HepG2 (cell line): ENCODE measurements at regions not wholly inside any gene's neighbourhood (a gene's known extent, or its start where the extent isn't known, plus 50 kb on each side); places are given as distances from the start of the nearest gene placed in this dataset.

Experiments
- ATAC-seq: fragments of 200-7000 bp; cut with Tn5 transposase; 3 replicates; pipeline ENCODE4 v1.9.1; 2020; ENCODE audit warnings: mild to moderate bottlenecking, moderate library complexity
- BruUV-seq: library from RNA; stranded (reverse); fragments of 400-500 nt; replicated peaks from 2 replicates; lab custom pipeline; 2021; lab: Mats Ljungman, UMichigan
- CTCF ChIA-PET: fragments of 300-600 bp; formaldehyde crosslinking; extraction: SDS; loops from one replicate; lab custom pipeline; 2021; ENCODE audit warnings: low total read pairs, inconsistent platforms, low intra/inter-chr PET ratio; lab: Yijun Ruan, JAX
- POLR2A ChIA-PET: fragments of 350-600 bp; sonication (Branson Sonifier 250); formaldehyde crosslinking; loops from one replicate; lab custom pipeline; 2020; ENCODE audit warnings: antibody characterized with exemption, inconsistent platforms; lab: Yijun Ruan, JAX
- DNase-seq: peaks from one replicate; pipeline ENCODE4 v3.0.0-alpha.2; 2015; ENCODE audit warnings: low spot score
- FAIRE-seq: peaks from 3 replicates; lab custom pipeline; 2011; peaks lifted over from hg19 to GRCh38; lab: Jason Lieb, UNC
- H2AFZ ChIP-seq: one replicate; pipeline ENCODE4 v1.6.1; 2011; ENCODE audit warnings: low read length, inconsistent platforms
- H3K27ac ChIP-seq: fragments of 300-600 bp; 3 replicates; pipeline ENCODE4 v1.8.0; 2011; ENCODE audit warnings: mixed run types, mild to moderate bottlenecking, mixed read lengths, low read length, inconsistent platforms; ENCODE audit not compliant: insufficient read depth; ENCODE audit errors: extremely low read length
- H3K27me3 ChIP-seq, 2 experiments: fragments of 200-600 bp in 1 of 2; 2 replicates in 1 of 2; 3 replicates in 1 of 2; pipeline versions ENCODE4 v1.6.0 to v1.8.0; 2011; ENCODE audit warnings: low read length in 2 of 2, mild to moderate bottlenecking in 2 of 2, moderate library complexity in 2 of 2, inconsistent platforms in 1 of 2; ENCODE audit not compliant: insufficient read depth in 2 of 2, control insufficient read depth in 1 of 2
- H3K36me3 ChIP-seq, 2 experiments: fragments of 200-600 bp in 1 of 2; replicated peaks in 1 of 2; 2 replicates in 1 of 2; 3 replicates in 1 of 2; pipeline versions ENCODE4 v1.5.1 to v1.8.0; 2011; ENCODE audit warnings: low read length in 2 of 2, inconsistent platforms in 1 of 2; ENCODE audit not compliant: insufficient read depth in 2 of 2, control insufficient read depth in 1 of 2
- H3K4me1 ChIP-seq: 2 replicates; pipeline ENCODE4 v1.5.1; 2012; ENCODE audit warnings: low read length, inconsistent platforms; ENCODE audit not compliant: insufficient read depth
- H3K4me2 ChIP-seq: 2 replicates; pipeline ENCODE4 v1.6.0; 2011; ENCODE audit warnings: low read depth, low read length, inconsistent platforms
- H3K4me3 ChIP-seq, 3 experiments: fragments of 200-600 bp in 1 of 3; sonication (generic), shearing (Covaris generic) in 1 of 3; replicated peaks in 1 of 3; 2 replicates each; pipeline ENCODE4 v1.5.1; 2011 to 2016; ENCODE audit warnings: low read length in 3 of 3, inconsistent platforms in 2 of 3, low read depth in 2 of 3, mild to moderate bottlenecking in 2 of 3, control low read depth in 1 of 3, mixed read lengths in 1 of 3; ENCODE audit not compliant: insufficient read depth in 1 of 3
- H3K79me2 ChIP-seq: one replicate; pipeline ENCODE4 v1.6.1; 2011; ENCODE audit warnings: low read length, inconsistent platforms; ENCODE audit not compliant: insufficient read depth
- H3K9ac ChIP-seq: 2 replicates; pipeline ENCODE4 v1.6.0; 2011; ENCODE audit warnings: mild to moderate bottlenecking, low read depth, low read length, inconsistent platforms; ENCODE audit not compliant: insufficient read depth
- H3K9me3 ChIP-seq: 2 replicates; pipeline ENCODE4 v1.5.1; 2012; ENCODE audit warnings: mild to moderate bottlenecking, low read length
- H4K20me1 ChIP-seq: 2 replicates; pipeline ENCODE4 v1.6.0; 2011; ENCODE audit warnings: inconsistent platforms, mild to moderate bottlenecking, low read length, moderate library complexity; ENCODE audit not compliant: insufficient read depth
- WGBS: methylation state at CpG from one replicate; pipeline ENCODE4 v1.1.6; 2017; ENCODE audit warnings: low lambda C conversion rate; 5-methylcytosine and 5-hydroxymethylcytosine counted together
- in situ Hi-C: cut with HindIII; loops from 2 replicates; pipeline ENCODE4 v1.10.0; 2017; ENCODE audit warnings: low pct_unique_long_range_greater_than_20kb; ENCODE audit not compliant: extremely low pct_ligation_motif_present
- intact Hi-C: fragments of 100-400 bp; cut with micrococcal nuclease; formaldehyde crosslinking; loops from one replicate; pipeline ENCODE4 v1.10.0; 2022; ENCODE audit not compliant: unreplicated experiment
- TF ChIP-seq, protein P1 (sequence below): sonication (generic); formaldehyde crosslinking; IDR thresholded peaks from 2 replicates; pipeline ENCODE4 v1.5.0; 2020; ENCODE audit warnings: mild to moderate bottlenecking, missing genetic modification reagents, borderline replicate concordance

DNA sequence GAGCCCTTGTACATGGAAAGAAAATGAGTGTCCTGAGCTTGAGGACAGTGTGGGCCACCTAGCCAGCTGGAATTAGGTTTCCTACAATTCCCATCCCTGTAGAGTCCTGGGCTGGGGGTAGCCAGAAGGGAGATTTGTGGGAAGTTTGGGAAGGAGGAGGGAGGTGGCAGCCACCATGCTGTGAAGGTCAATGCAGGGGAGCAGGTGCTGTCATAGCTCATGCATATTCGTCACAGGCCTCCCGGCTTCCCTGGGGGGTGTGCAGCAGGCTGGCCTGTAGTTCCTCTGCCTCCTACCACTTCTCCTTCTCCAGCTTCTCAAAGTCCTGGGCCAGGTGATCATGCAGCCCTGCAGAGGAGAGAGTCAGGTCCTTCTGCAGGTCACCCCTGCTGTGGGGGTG lies 121.3 kb downstream of the TBX3 start:
- no TSS peak for BruUV-seq
- Histone ChIP-seq H3K4me2 (no peak overlapping the region), H4K20me1 (no peaks in the 10 kb centered on the region), H2AFZ (no peak overlapping the region), H3K9me3 (no peaks in the 10 kb centered on the region), H3K4me1 (no peaks in the 10 kb centered on the region), H3K4me3 (no peak overlapping the region), H3K27me3 (no peaks in the 10 kb centered on the region), H3K27ac (no peak overlapping the region), H3K79me2 (no peaks in the 10 kb centered on the region), H3K36me3 (no peaks in the 10 kb centered on the region), H3K9ac (no peak overlapping the region)
- FAIRE-seq (no peak), ATAC-seq (no peak), DNase-seq (no peak)
- 7% methylated on average over 2 of the region's 2 CpGs for WGBS
- intact Hi-C loops, result no loop called here
- POLR2A ChIA-PET, result no interaction called here
- TF ChIP-seq, protein P1, sequence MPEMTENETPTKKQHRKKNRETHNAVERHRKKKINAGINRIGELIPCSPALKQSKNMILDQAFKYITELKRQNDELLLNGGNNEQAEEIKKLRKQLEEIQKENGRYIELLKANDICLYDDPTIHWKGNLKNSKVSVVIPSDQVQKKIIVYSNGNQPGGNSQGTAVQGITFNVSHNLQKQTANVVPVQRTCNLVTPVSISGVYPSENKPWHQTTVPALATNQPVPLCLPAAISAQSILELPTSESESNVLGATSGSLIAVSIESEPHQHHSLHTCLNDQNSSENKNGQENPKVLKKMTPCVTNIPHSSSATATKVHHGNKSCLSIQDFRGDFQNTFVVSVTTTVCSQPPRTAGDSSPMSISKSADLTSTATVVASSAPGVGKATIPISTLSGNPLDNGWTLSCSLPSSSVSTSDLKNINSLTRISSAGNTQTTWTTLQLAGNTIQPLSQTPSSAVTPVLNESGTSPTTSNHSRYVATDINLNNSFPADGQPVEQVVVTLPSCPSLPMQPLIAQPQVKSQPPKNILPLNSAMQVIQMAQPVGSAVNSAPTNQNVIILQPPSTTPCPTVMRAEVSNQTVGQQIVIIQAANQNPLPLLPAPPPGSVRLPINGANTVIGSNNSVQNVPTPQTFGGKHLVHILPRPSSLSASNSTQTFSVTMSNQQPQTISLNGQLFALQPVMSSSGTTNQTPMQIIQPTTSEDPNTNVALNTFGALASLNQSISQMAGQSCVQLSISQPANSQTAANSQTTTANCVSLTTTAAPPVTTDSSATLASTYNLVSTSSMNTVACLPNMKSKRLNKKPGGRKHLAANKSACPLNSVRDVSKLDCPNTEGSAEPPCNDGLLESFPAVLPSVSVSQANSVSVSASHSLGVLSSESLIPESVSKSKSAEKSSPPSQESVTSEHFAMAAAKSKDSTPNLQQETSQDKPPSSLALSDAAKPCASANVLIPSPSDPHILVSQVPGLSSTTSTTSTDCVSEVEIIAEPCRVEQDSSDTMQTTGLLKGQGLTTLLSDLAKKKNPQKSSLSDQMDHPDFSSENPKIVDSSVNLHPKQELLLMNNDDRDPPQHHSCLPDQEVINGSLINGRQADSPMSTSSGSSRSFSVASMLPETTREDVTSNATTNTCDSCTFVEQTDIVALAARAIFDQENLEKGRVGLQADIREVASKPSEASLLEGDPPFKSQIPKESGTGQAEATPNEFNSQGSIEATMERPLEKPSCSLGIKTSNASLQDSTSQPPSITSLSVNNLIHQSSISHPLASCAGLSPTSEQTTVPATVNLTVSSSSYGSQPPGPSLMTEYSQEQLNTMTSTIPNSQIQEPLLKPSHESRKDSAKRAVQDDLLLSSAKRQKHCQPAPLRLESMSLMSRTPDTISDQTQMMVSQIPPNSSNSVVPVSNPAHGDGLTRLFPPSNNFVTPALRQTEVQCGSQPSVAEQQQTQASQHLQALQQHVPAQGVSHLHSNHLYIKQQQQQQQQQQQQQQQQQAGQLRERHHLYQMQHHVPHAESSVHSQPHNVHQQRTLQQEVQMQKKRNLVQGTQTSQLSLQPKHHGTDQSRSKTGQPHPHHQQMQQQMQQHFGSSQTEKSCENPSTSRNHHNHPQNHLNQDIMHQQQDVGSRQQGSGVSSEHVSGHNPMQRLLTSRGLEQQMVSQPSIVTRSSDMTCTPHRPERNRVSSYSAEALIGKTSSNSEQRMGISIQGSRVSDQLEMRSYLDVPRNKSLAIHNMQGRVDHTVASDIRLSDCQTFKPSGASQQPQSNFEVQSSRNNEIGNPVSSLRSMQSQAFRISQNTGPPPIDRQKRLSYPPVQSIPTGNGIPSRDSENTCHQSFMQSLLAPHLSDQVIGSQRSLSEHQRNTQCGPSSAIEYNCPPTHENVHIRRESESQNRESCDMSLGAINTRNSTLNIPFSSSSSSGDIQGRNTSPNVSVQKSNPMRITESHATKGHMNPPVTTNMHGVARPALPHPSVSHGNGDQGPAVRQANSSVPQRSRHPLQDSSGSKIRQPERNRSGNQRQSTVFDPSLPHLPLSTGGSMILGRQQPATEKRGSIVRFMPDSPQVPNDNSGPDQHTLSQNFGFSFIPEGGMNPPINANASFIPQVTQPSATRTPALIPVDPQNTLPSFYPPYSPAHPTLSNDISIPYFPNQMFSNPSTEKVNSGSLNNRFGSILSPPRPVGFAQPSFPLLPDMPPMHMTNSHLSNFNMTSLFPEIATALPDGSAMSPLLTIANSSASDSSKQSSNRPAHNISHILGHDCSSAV (CRISPR knock-in tag), result no peak
- in situ Hi-C loops, result no loop called here
- CTCF ChIA-PET, result no interaction called here
